Esophagus squamous epithelium (tissue), 4 donors: ENCODE measurements at regions not wholly inside any gene's neighbourhood (a gene's known extent, or its start where the extent isn't known, plus 50 kb on each side); places are given as distances from the start of the nearest gene placed in this dataset.

Source experiments
- CTCF ChIP-seq, 6 experiments: fragments of 450-650 bp in 4 of 6; fragments of 200-600 bp in 2 of 6; sonication (generic) in 2 of 6; IDR thresholded peaks; one replicate each; pipeline ENCODE4 v1.5.1; 2016 to 2019; ENCODE audit warnings: antibody characterized with exemption in 6 of 6, mild to moderate bottlenecking in 4 of 6, moderate library complexity in 4 of 6
- POLR2A ChIP-seq, 4 donors: fragments of 450-650 bp; IDR thresholded peaks; one replicate each; pipeline ENCODE4 v1.6.1; 2017; ENCODE audit warnings: antibody characterized with exemption in 4 of 4, mild to moderate bottlenecking in 4 of 4, moderate library complexity in 3 of 4

GRCh38 chr3:188007897-188008296, 146.1 kb upstream of the LPP start:
- TF ChIP-seq CTCF (IDR thresholded peaks at IDR 0.05) = no peak
- TF ChIP-seq POLR2A (IDR thresholded peaks at IDR 0.05) = no peak
